ENCODE measurements at regions not wholly inside any gene's neighbourhood (a gene's known extent, or its start where the extent isn't known, plus 50 kb on each side); places are given as distances from the start of the nearest gene placed in this dataset.

DNA sequence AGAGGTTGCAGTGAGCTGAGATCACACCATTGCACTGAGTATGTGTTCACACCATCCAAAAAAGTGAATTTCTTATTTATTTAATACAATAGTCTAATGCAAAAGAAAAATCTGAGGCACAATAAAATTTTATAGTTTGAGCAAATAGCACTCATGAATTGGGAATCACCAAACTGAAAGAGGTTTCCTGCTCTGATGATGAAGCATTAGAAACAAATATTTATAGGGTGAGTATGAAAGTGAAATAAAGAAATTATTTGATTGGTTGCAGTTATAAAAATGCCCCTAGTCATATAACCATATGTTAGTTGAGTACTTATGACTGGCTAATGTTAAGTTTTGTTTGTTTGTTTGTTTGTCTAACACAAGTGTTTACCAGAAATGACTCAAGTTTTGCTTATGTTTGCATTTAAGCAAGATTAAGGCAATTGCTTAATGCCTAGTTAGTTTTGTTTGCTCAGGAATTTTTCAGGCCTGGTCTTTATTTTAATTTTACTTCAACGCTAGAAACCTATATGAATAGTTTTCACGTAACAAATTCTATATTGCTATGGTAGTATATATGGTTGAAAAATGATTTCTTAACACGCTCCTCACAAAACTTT lies 151.5 kb upstream of the FAM83B start:
- Histone ChIP-seq H2AFZ (ENCODE audit: low read depth, low read length) (no peak overlapping the region), H3K4me1 (replicated peaks in 1 of 2; ENCODE audit: control insufficient read depth in 2 of 2, insufficient read depth in 2 of 2, low read length in 2 of 2) (no peaks in the 10 kb centered on the region), H3K79me2 (ENCODE audit: control insufficient read depth, insufficient read depth, low read length) (no peaks in the 10 kb centered on the region), H3K36me3 (ENCODE audit: control insufficient read depth, insufficient read depth, low read length) (no peaks in the 10 kb centered on the region), H3K9ac (ENCODE audit: insufficient read depth in 1 of 2, low read depth in 2 of 2, low read length in 2 of 2) (no peak overlapping the region), H3K27me3 (ENCODE audit: control insufficient read depth in 2 of 2, insufficient read depth in 2 of 2, low read length in 2 of 2) (no peaks in the 10 kb centered on the region), H3K27ac (ENCODE audit: extremely low read depth, low read depth, low read length) (no peak overlapping the region), H3K9me1 (ENCODE audit: control insufficient read depth, insufficient read depth, low read length) (no peaks in the 10 kb centered on the region), H3K4me3 (no peak overlapping the region), H3K9me3 (replicated peaks; ENCODE audit: control insufficient read depth, insufficient read depth, low read depth, low read length) (no peaks in the 10 kb centered on the region), H3K4me2 (ENCODE audit: insufficient read depth, low read length) (no peak overlapping the region), H4K20me1 (replicated peaks; ENCODE audit: control insufficient read depth, insufficient read depth, low read length) (no peaks in the 10 kb centered on the region)
- no peak for TF ChIP-seq ZBTB17 (CRISPR knock-in tag; IDR thresholded peaks at IDR 0.05)
- TF ChIP-seq, protein P1, sequence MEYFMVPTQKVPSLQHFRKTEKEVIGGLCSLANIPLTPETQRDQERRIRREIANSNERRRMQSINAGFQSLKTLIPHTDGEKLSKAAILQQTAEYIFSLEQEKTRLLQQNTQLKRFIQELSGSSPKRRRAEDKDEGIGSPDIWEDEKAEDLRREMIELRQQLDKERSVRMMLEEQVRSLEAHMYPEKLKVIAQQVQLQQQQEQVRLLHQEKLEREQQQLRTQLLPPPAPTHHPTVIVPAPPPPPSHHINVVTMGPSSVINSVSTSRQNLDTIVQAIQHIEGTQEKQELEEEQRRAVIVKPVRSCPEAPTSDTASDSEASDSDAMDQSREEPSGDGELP (CRISPR knock-in tag; IDR thresholded peaks at IDR 0.05; ENCODE audit: borderline replicate concordance): no peak
- no peak for TF ChIP-seq TCF7L2 (IDR thresholded peaks at IDR 0.05; ENCODE audit: low read depth, low read length)
- TF ChIP-seq MAFK (IDR thresholded peaks at IDR 0.05; ENCODE audit: low read length): no peak
- TF ChIP-seq ETV5 (CRISPR knock-in tag; IDR thresholded peaks at IDR 0.05; ENCODE audit: low read depth): no peak
- TF ChIP-seq SMARCA4 (IDR thresholded peaks at IDR 0.05): no peak
- no peak for TF ChIP-seq BHLHE40 (IDR thresholded peaks at IDR 0.05; ENCODE audit: low read length)
- no peak for TF ChIP-seq ZNF23 (CRISPR knock-in tag; IDR thresholded peaks at IDR 0.05)
- in situ Hi-C loops (cut with MboI): no loop called here
- WGBS (ENCODE audit: insufficient coverage, low coverage, missing lambda C conversion rate): 3% methylated on average over 3 of the region's 3 CpGs
- DNase-seq (ENCODE audit: extremely low read depth in 1 of 4, low spot score in 3 of 4): no peak
- no peak for FAIRE-seq
- intact Hi-C loops (cut with micrococcal nuclease): no loop called here
- CTCF ChIA-PET (ENCODE audit: low intra/inter-chr PET ratio): no interaction called here
- no TSS peak for BruUV-seq (replicated peaks)
- POLR2A ChIA-PET: no interaction called here
- ATAC-seq: no peak
